PFSK-1 (cell line): ENCODE measurements at regions not wholly inside any gene's neighbourhood (a gene's known extent, or its start where the extent isn't known, plus 50 kb on each side); places are given as distances from the start of the nearest gene placed in this dataset.

ENCODE experiments used
- POLR2AphosphoS5 ChIP-seq: IDR thresholded peaks from 2 replicates; pipeline ENCODE4 v1.6.1; 2012; ENCODE audit warnings: low read depth, mild to moderate bottlenecking, control low read depth, low read length, moderate library complexity
- REST ChIP-seq, 2 experiments: IDR thresholded peaks; 2 replicates each; pipeline versions ENCODE4 v1.6.1 to v1.8.0; 2011 to 2012; ENCODE audit warnings: low read depth in 2 of 2, low read length in 2 of 2, control low read depth in 1 of 2, inconsistent platforms in 1 of 2, mild to moderate bottlenecking in 1 of 2, moderate library complexity in 1 of 2; ENCODE audit not compliant: insufficient read depth in 1 of 2
- SIN3A ChIP-seq: IDR thresholded peaks from 2 replicates; pipeline ENCODE4 v1.6.1; 2012; ENCODE audit warnings: mild to moderate bottlenecking, low read length, moderate library complexity, borderline replicate concordance; ENCODE audit not compliant: insufficient read depth
- TAF1 ChIP-seq: IDR thresholded peaks from 2 replicates; pipeline ENCODE4 v1.6.1; 2012; ENCODE audit warnings: low read length, control low read depth, borderline replicate concordance; ENCODE audit not compliant: insufficient read depth

DNA sequence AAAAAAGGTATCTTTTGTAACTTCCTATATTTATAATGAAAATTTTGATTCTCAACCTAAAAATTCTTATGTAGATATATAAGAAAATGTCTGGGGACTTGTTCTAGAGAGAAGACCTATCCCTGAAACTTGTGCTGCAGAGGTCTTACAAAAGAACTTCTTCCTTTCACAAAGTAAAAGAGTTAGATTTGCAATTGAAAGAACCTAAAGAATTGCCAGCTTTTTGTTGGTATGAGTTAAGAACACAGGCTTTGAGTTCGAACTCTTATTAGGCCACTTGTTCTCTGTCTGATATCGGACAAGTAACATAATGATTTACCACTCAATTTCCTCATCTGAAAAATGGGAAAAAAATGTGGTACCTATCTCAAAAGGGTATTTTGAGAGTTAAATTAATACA is 162.0 kb upstream of the LAMA2 start:
- TF ChIP-seq POLR2AphosphoS5 (no peak), REST (IDR thresholded peaks at IDR 0.05; ENCODE audit: insufficient read depth in 1 of 2, low read depth in 2 of 2, low read length in 2 of 2) (no peak), SIN3A (no peak), TAF1 (no peak)
